Immature natural killer cell (primary cell): ENCODE measurements at regions not wholly inside any gene's neighbourhood (a gene's known extent, or its start where the extent isn't known, plus 50 kb on each side); places are given as distances from the start of the nearest gene placed in this dataset.
"Not testable (repeated sequence)": the region's sequence is repeated elsewhere in the genome, so short reads cannot be mapped to it uniquely, and the experiment has no call there.

Experiments
- DNase-seq, 3 donors: peaks; one replicate each; pipeline ENCODE4 v3.0.0; 2022; ENCODE audit warnings: mixed read lengths in 1 of 3
- H3K27ac Mint-ChIP-seq, 6 donors: one replicate each; pipeline ENCODE4 v1.8.0; 2020; ENCODE audit warnings: mixed read lengths in 6 of 6, mild to moderate bottlenecking in 5 of 6, inconsistent platforms in 4 of 6, moderate library complexity in 3 of 6
- H3K27me3 Mint-ChIP-seq, 3 donors: one replicate each; pipeline ENCODE4 v1.8.0; 2020 to 2021; ENCODE audit warnings: low read depth in 3 of 3, mild to moderate bottlenecking in 3 of 3, mixed read lengths in 3 of 3, moderate library complexity in 3 of 3, inconsistent platforms in 1 of 3
- H3K36me3 Mint-ChIP-seq, 3 donors: one replicate each; pipeline ENCODE4 v1.8.0; 2020; ENCODE audit warnings: mixed read lengths in 3 of 3, inconsistent platforms in 2 of 3, mild to moderate bottlenecking in 2 of 3
- H3K4me1 Mint-ChIP-seq, 2 donors: one replicate each; pipeline ENCODE4 v1.8.0; 2020; ENCODE audit warnings: inconsistent platforms in 2 of 2, mild to moderate bottlenecking in 2 of 2, mixed read lengths in 2 of 2, moderate library complexity in 1 of 2
- H3K4me3 Mint-ChIP-seq, 5 donors: one replicate each; pipeline ENCODE4 v1.8.0; 2020; ENCODE audit warnings: mild to moderate bottlenecking in 5 of 5, mixed read lengths in 5 of 5, inconsistent platforms in 3 of 5, moderate library complexity in 3 of 5
- H3K9me3 Mint-ChIP-seq, 6 donors: one replicate each; pipeline ENCODE4 v1.8.0; 2020; ENCODE audit warnings: mild to moderate bottlenecking in 6 of 6, mixed read lengths in 6 of 6, inconsistent platforms in 4 of 6, moderate library complexity in 3 of 6

GRCh38 chr14:65173973-65174693 is 71.8 kb upstream of the MAX start:
- no peaks in the 10 kb centered on the region for H3K36me3 Mint-ChIP-seq
- H3K27ac Mint-ChIP-seq: no peak overlapping the region
- H3K4me1 Mint-ChIP-seq: peaks cover 6 to 12% of the 10 kb centered on the region in 2 donors
- H3K4me3 Mint-ChIP-seq: no peak overlapping the region
- peaks cover 3 to 9% (median 8%) of the 10 kb centered on the region in 3 donors for H3K27me3 Mint-ChIP-seq
- no peaks in the 10 kb centered on the region for H3K9me3 Mint-ChIP-seq
- DNase-seq: no peak

GRCh38 chr14:65174783-65175182 is 72.5 kb upstream of the MAX start:
- H3K4me3 Mint-ChIP-seq: no peak overlapping the region

GRCh38 chr14:65177551-65177950 is 75.2 kb upstream of the MAX start:
- H3K4me3 Mint-ChIP-seq: no peak overlapping the region
- no peak overlapping the region for H3K27ac Mint-ChIP-seq
- H3K27me3 Mint-ChIP-seq: peaks cover 4 to 8% (median 6%) of the 10 kb centered on the region in 3 donors
- H3K4me1 Mint-ChIP-seq: no peaks in the 10 kb centered on the region
- no peak for DNase-seq
- H3K9me3 Mint-ChIP-seq: peaks cover 2 to 13% (median 9%) of the 10 kb centered on the region in 6 donors
- peaks cover 0 to 5% (median 0%) of the 10 kb centered on the region in 3 donors for H3K36me3 Mint-ChIP-seq

More at GRCh38 chr14:65174783-65175182, 72.5 kb upstream of the MAX start:
- Mint-ChIP-seq H3K4me1 (peaks cover 6 to 12% of the 10 kb centered on the region in 2 donors), H3K27me3 (peaks cover 6 to 9% (median 8%) of the 10 kb centered on the region in 3 donors), H3K9me3 (no peaks in the 10 kb centered on the region), H3K27ac (no peak overlapping the region), H3K36me3 (no peaks in the 10 kb centered on the region)
- no peak for DNase-seq

DNA sequence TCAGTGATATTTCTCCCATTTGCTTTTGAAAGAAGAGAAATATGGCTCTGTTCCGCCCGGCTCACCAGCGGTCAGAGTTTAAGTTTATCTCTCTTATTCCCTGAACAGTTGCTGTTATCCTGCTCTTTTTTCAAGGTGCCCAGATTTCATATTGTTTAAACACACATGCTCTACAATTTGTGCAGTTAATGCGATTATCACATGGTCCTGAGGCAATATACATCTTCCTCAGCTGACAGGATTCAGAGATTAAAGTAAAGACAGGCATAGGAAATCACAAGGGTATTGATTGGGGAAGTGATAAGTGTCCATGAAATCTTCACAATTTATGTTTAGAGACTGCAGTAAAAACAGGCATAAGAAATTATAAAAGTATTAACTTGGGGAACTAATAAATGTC is 76.9 kb upstream of the MAX start:
- H3K27ac Mint-ChIP-seq, H3K4me3 Mint-ChIP-seq, DNase-seq, H3K27me3 Mint-ChIP-seq, H3K4me1 Mint-ChIP-seq, H3K36me3 Mint-ChIP-seq: not testable (repeated sequence)
- peaks cover 5 to 19% (median 11%) of the 10 kb centered on the region in 6 donors for H3K9me3 Mint-ChIP-seq

DNA sequence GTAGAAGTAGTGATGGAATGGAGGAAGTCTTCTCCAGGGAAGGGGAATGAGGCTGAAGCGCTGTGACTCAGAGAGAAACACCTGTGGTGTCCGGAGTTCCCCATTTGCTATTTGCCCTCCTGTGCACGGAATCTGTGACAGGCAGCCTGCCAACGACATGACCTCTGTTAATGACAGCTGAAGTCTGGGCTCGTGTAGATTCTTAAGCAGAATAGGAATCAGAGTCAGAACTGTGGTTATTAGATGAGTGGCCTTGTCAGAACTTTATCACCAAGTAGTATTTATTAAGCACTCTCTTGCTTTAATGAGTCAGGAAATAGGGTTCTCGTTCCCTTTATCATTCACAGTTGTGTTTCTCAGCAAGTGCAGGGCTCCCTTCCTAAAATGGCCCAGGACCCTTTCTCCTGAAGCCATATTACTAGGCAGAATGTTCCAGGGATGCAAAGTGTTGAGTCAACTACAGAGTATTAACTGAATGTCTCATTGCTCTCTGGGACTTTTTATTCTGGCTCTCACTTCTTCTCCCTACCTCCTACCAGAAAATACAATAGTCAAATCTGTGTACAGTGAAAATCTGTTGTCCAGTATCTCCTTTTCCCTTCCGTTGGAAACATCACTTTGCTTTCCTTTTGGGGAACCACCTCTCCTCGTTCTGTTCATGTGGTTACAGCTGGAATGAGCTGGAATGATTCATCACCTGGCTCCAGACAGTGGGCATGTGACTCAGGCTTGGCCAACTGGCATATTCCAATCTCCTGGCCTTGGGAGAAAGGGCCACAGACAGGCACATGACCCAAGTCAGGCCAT is 77.8 kb upstream of the MAX start:
- H3K36me3 Mint-ChIP-seq: peaks cover 0 to 5% (median 3%) of the 10 kb centered on the region in 3 donors
- no peak overlapping the region for H3K27ac Mint-ChIP-seq
- no peak overlapping the region for H3K4me3 Mint-ChIP-seq
- no peak for DNase-seq
- peaks cover 4 to 6% (median 4%) of the 10 kb centered on the region in 3 donors for H3K27me3 Mint-ChIP-seq
- H3K4me1 Mint-ChIP-seq: no peaks in the 10 kb centered on the region
- H3K9me3 Mint-ChIP-seq: peaks cover 7 to 19% (median 11%) of the 10 kb centered on the region in 6 donors

DNA sequence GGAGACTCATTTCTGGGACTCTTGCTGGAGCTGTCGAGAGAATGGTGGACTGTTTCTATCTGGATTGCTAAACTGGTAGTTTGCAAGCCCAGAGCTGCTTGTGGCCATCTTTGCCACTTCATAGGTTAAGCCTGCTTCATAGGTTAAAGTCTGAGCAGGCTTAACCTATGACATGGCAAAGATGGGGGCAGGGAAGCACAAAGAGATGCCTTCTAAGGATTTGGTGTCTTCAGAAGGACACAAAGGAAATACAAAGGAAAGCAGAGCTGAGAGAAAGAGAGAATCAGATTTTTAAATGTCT is 78.4 kb upstream of the MAX start:
- Mint-ChIP-seq H3K27ac (no peak overlapping the region), H3K36me3 (peaks cover 0 to 5% (median 3%) of the 10 kb centered on the region in 3 donors), H3K4me3 (no peak overlapping the region), H3K4me1 (no peaks in the 10 kb centered on the region), H3K27me3 (peaks cover 4 to 6% (median 4%) of the 10 kb centered on the region in 3 donors), H3K9me3 (peaks cover 7 to 19% (median 11%) of the 10 kb centered on the region in 6 donors)
- no peak for DNase-seq

- H3K27ac Mint-ChIP-seq: no peak overlapping the region
- H3K4me1 Mint-ChIP-seq: no peaks in the 10 kb centered on the region
- no peak for DNase-seq
These were observed 81.9 kb upstream of the MAX start for GRCh38 chr14:65184032-65184764.

DNA sequence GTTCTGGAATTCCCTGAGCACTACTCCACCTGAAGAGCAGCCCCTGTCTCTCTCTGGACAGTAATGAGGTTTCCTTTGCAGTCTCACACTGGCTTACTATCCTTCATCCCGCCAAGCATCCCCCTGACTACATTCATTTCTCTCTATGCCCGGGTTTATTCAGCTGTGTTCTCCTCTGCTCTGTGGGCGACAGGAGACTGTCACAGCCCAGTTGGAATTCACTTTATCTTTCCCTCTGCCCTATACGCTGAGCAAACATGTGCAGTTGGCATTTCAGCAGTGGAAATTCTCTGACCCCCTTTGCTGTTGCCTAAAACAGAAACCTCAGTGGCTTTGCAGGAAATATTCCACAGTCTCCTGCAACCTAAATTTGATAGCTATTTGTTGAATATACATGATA is 83.5 kb upstream of the MAX start:
- no peak for DNase-seq
- Mint-ChIP-seq H3K36me3 (peaks cover 0 to 5% (median 3%) of the 10 kb centered on the region in 3 donors), H3K27ac (no peak overlapping the region), H3K4me3 (no peak overlapping the region), H3K27me3 (peaks cover 0 to 5% (median 0%) of the 10 kb centered on the region in 3 donors), H3K9me3 (peaks cover 7 to 19% (median 11%) of the 10 kb centered on the region in 6 donors), H3K4me1 (no peaks in the 10 kb centered on the region)

More at GRCh38 chr14:65184032-65184764, 81.9 kb upstream of the MAX start:
- H3K36me3 Mint-ChIP-seq: peaks cover 0 to 5% (median 3%) of the 10 kb centered on the region in 3 donors
- peaks cover 2 to 6% (median 4%) of the 10 kb centered on the region in 3 donors for H3K27me3 Mint-ChIP-seq
- no peak overlapping the region for H3K4me3 Mint-ChIP-seq
- H3K9me3 Mint-ChIP-seq: peaks cover 7 to 19% (median 11%) of the 10 kb centered on the region in 6 donors

GRCh38 chr14:65186951-65187350 is 84.6 kb upstream of the MAX start:
- Mint-ChIP-seq H3K4me1 (no peaks in the 10 kb centered on the region), H3K36me3 (peaks cover 0 to 4% (median 3%) of the 10 kb centered on the region in 3 donors), H3K27me3 (peaks cover 0 to 5% (median 0%) of the 10 kb centered on the region in 3 donors), H3K9me3 (peaks cover 5 to 12% (median 7%) of the 10 kb centered on the region in 6 donors), H3K4me3 (no peak overlapping the region), H3K27ac (no peak overlapping the region)
- DNase-seq: no peak

GRCh38 chr14:65187421-65188049 is 85.2 kb upstream of the MAX start:
- Mint-ChIP-seq H3K4me1 (no peaks in the 10 kb centered on the region), H3K27ac (no peak overlapping the region), H3K9me3 (peaks cover 0 to 6% (median 4%) of the 10 kb centered on the region in 6 donors), H3K4me3 (no peak overlapping the region), H3K27me3 (peaks cover 0 to 5% (median 0%) of the 10 kb centered on the region in 3 donors), H3K36me3 (peaks cover 0 to 3% (median 0%) of the 10 kb centered on the region in 3 donors)
- DNase-seq: no peak

GRCh38 chr14:65190312-65190711 is 88.0 kb upstream of the MAX start:
- DNase-seq: no peak
- no peak overlapping the region for H3K4me3 Mint-ChIP-seq
- H3K36me3 Mint-ChIP-seq: no peaks in the 10 kb centered on the region
- no peaks in the 10 kb centered on the region for H3K4me1 Mint-ChIP-seq
- no peak overlapping the region for H3K27ac Mint-ChIP-seq
- peaks cover 0 to 2% (median 0%) of the 10 kb centered on the region in 6 donors for H3K9me3 Mint-ChIP-seq
- H3K27me3 Mint-ChIP-seq: peaks cover 0 to 3% (median 0%) of the 10 kb centered on the region in 3 donors

GRCh38 chr14:65191716-65192115 is 89.4 kb upstream of the MAX start:
- Mint-ChIP-seq H3K4me1 (no peaks in the 10 kb centered on the region), H3K4me3 (no peak overlapping the region), H3K27ac (no peak overlapping the region), H3K36me3 (no peaks in the 10 kb centered on the region), H3K9me3 (peaks cover 0 to 2% (median 0%) of the 10 kb centered on the region in 6 donors), H3K27me3 (peaks cover 0 to 7% (median 0%) of the 10 kb centered on the region in 3 donors)
- no peak for DNase-seq

DNA sequence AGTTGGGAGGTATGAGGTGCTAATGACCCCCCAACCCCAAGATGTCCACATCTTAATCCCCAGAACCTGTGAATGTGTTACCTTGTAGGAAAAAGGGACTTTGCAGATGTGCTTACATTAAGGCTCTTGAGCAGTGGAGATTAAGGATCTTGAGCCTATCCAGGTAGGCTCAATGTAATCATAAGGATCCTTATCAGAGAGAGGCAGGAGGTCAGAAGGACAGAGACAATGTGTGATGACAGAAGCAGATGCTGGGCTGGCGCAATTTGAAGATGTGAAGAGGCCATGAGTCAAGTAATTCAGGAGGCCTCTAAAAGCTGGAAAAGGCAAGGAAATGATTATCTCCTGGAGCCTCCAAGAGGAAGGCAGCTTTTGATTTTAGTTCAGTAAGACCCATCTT is 90.4 kb upstream of the MAX start:
- Mint-ChIP-seq H3K9me3 (peaks cover 0 to 2% (median 0%) of the 10 kb centered on the region in 6 donors), H3K4me1 (no peaks in the 10 kb centered on the region), H3K36me3 (no peaks in the 10 kb centered on the region), H3K27me3 (peaks cover 0 to 7% (median 0%) of the 10 kb centered on the region in 3 donors), H3K4me3 (no peak overlapping the region), H3K27ac (no peak overlapping the region)
- no peak for DNase-seq
